Tibial nerve (tissue), 3 donors: ENCODE measurements at regions not wholly inside any gene's neighbourhood (a gene's known extent, or its start where the extent isn't known, plus 50 kb on each side); places are given as distances from the start of the nearest gene placed in this dataset.

Experiments used
- POLR2A ChIP-seq, 2 donors: fragments of 450-650 bp; IDR thresholded peaks; one replicate each; pipeline ENCODE4 v1.6.1; 2017; ENCODE audit warnings: antibody characterized with exemption in 2 of 2, mild to moderate bottlenecking in 2 of 2, moderate library complexity in 2 of 2
- TF ChIP-seq, protein P1 (sequence below), 5 experiments: fragments of 200-600 bp in 3 of 5; fragments of 450-650 bp in 2 of 5; sonication (generic) in 3 of 5; IDR thresholded peaks; one replicate each; pipeline ENCODE4 v1.5.1; 2016 to 2019; ENCODE audit warnings: antibody characterized with exemption in 5 of 5, mild to moderate bottlenecking in 3 of 5, moderate library complexity in 2 of 5

DNA sequence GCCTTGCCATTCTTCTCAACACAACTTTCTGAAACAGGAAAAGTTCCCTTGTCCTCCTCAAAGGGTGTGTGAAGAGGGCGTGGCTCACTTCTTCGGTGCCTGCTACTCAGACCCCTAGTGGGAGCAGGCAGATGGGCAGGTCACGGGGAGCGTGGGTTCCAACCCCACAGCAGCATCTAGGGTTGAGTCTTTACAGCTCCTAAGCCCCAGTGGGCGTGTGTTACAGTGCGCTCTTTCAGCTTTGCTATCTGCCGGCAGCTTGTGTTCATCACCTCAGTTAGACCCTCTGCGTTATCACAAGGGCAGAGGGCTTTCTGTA, 57.5 kb upstream of the KLF3 start:
- TF ChIP-seq POLR2A (IDR thresholded peaks at IDR 0.05): no peak
- TF ChIP-seq, protein P1, sequence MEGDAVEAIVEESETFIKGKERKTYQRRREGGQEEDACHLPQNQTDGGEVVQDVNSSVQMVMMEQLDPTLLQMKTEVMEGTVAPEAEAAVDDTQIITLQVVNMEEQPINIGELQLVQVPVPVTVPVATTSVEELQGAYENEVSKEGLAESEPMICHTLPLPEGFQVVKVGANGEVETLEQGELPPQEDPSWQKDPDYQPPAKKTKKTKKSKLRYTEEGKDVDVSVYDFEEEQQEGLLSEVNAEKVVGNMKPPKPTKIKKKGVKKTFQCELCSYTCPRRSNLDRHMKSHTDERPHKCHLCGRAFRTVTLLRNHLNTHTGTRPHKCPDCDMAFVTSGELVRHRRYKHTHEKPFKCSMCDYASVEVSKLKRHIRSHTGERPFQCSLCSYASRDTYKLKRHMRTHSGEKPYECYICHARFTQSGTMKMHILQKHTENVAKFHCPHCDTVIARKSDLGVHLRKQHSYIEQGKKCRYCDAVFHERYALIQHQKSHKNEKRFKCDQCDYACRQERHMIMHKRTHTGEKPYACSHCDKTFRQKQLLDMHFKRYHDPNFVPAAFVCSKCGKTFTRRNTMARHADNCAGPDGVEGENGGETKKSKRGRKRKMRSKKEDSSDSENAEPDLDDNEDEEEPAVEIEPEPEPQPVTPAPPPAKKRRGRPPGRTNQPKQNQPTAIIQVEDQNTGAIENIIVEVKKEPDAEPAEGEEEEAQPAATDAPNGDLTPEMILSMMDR (IDR thresholded peaks at IDR 0.05): no peak
